SH-SY5Y (cell line): ENCODE measurements at regions not wholly inside any gene's neighbourhood (a gene's known extent, or its start where the extent isn't known, plus 50 kb on each side); places are given as distances from the start of the nearest gene placed in this dataset.

Source experiments
- GATA2 ChIP-seq: IDR thresholded peaks from 2 replicates; pipeline ENCODE4 v1.6.1; 2011; ENCODE audit warnings: mild to moderate bottlenecking, low read depth, low read length
- GATA3 ChIP-seq: IDR thresholded peaks from 2 replicates; pipeline ENCODE4 v1.6.1; 2011; ENCODE audit warnings: low read depth, mild to moderate bottlenecking, low read length, moderate library complexity

GRCh38 chr13:107099661-107100060, 531.7 kb upstream of the ARGLU1 start:
- TF ChIP-seq GATA2 (no peak), GATA3 (no peak)
